SK-N-MC (cell line): ENCODE measurements at regions not wholly inside any gene's neighbourhood (a gene's known extent, or its start where the extent isn't known, plus 50 kb on each side); places are given as distances from the start of the nearest gene placed in this dataset.

Source experiments
- DNase-seq: peaks from one replicate; pipeline ENCODE4 v3.0.0-alpha.2; 2011; ENCODE audit warnings: low read depth, low spot score
- H3K27ac ChIP-seq: fragments of 200-600 bp; sonication (generic); 2 replicates; pipeline ENCODE4 v1.5.1; 2016; ENCODE audit warnings: mixed run types
- H3K36me3 ChIP-seq: fragments of 200-600 bp; sonication (generic); 2 replicates; pipeline ENCODE4 v1.6.1; 2017; ENCODE audit warnings: antibody characterized with exemption, low read length, mixed read lengths; ENCODE audit not compliant: insufficient read depth
- H3K4me3 ChIP-seq: fragments of 200-600 bp; sonication (generic); 2 replicates; pipeline ENCODE4 v1.5.1; 2016
- H3K9ac ChIP-seq: fragments of 200-600 bp; sonication (generic); 2 replicates; pipeline ENCODE4 v1.8.0; 2017; ENCODE audit warnings: mixed run types, mixed read lengths; ENCODE audit not compliant: insufficient read length
- H3K9me3 ChIP-seq: fragments of 200-600 bp; sonication (generic); 2 replicates; pipeline ENCODE4 v1.6.1; 2017; ENCODE audit warnings: low read depth, mild to moderate bottlenecking, antibody characterized with exemption, low read length, moderate library complexity, mixed read lengths
- EZH2 ChIP-seq: fragments of 200-600 bp; sonication (generic); IDR thresholded peaks from one replicate; pipeline ENCODE4 v1.6.1; 2017; ENCODE audit warnings: antibody characterized with exemption
- FOXP2 ChIP-seq: optimal IDR thresholded peaks from 2 replicates; pipeline ENCODE3; 2011; ENCODE audit warnings: mild to moderate bottlenecking, moderate library complexity; ENCODE audit not compliant: insufficient read depth; ENCODE audit errors: extremely low read length, control extremely low read depth
- POLR2AphosphoS5 ChIP-seq: IDR thresholded peaks from 2 replicates; pipeline ENCODE4 v1.6.1; 2012; ENCODE audit warnings: mild to moderate bottlenecking, low read depth, low read length, borderline replicate concordance

DNA sequence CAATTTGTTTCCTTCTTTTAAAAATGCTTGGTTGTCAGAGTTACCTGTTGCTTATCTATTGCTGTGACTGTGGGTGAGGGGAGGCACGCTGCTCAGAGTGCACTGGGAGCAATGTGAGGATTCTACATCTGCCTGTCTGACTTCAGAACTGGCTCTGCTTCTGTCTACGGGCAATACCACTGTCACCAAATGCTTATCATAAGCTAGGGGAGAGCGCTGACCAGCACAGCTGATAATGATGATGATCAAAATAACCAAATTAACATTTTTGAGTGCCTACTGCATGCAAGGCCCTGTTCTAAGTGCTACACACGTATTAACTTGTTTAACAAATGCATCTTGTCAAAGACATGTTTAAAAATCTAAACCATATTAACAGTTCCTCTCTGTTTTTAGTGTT, 79.2 kb upstream of the TPRG1 start:
- TF ChIP-seq FOXP2 (no peak), EZH2 (no peak), POLR2AphosphoS5 (no peak)
- no peak overlapping the region for H3K27ac ChIP-seq
- DNase-seq: no peak
- no peaks in the 10 kb centered on the region for H3K36me3 ChIP-seq
- no peak overlapping the region for H3K9ac ChIP-seq
- H3K4me3 ChIP-seq: no peak overlapping the region
- H3K9me3 ChIP-seq: no peaks in the 10 kb centered on the region

DNA sequence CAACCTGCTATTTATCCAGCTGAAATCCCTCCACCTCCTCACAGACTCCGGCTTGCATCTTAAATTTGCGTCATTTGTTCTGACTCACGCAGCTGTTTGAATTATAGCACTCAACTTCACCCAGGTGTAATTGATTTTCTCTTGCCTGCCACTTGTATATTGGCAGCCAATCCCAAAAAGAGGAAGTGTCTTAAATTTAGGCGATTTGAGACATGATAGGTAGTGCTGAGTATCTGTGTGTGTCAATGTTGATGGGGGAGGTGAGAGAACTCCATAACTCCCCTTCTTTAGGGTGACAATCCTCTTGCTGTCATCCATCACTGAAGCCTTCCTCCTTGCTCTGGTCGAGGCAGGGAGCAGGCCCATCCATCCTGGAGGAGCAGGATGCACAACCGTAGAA, 77.2 kb upstream of the TPRG1 start:
- no peak overlapping the region for H3K4me3 ChIP-seq
- no peak for TF ChIP-seq EZH2
- TF ChIP-seq POLR2AphosphoS5: no peak
- TF ChIP-seq FOXP2: no peak
- no peak for DNase-seq
- no peaks in the 10 kb centered on the region for H3K9me3 ChIP-seq
- H3K27ac ChIP-seq: no peak overlapping the region
- H3K36me3 ChIP-seq: no peaks in the 10 kb centered on the region
- no peak overlapping the region for H3K9ac ChIP-seq

DNA sequence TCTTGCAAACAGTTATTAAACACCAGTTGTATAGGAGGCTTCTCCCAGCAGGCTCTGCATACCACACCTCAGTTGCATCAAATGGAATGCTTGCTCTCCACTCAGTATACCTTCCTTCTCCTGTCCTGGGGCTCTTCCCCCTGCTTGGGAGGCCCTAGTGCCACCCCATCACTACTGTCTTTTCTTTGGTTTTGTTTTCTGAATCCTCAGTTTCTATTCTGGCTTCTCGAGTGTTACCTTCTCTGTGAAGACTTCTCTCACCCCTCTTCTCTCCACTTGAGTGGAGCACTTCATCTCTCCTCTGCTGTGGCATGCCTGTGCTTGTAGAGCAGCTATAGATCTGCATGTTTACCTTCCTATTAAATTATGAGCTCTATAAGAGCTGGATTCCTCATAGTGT, 75.7 kb upstream of the TPRG1 start:
- Histone ChIP-seq H3K4me3 (no peak overlapping the region), H3K27ac (no peak overlapping the region), H3K9ac (no peak overlapping the region), H3K9me3 (no peaks in the 10 kb centered on the region), H3K36me3 (no peaks in the 10 kb centered on the region)
- no peak for TF ChIP-seq EZH2
- TF ChIP-seq FOXP2: no peak
- TF ChIP-seq POLR2AphosphoS5: no peak
- no peak for DNase-seq

DNA sequence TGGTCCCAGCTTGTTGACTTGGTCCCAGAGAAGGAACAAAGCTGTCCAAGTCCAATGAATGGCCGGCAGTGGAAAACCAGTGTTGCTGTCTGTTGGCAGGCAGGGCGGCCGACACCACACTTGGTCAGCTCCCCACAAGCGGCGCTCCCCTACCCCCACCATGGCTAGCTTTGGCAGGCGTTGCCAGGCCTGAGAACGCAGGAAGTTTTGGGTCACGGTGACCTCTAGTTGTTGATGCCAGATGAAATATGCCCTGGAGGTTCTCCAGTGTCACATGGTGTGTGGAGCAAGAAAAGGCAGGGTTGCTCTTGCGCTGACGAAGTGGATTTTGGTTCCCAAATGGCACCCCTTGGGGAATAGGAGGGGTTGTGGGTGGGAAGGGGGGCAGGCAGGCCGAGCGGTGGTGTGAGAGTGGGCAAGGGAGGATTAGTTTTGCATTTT, 72.7 kb upstream of the TPRG1 start:
- H3K4me3 ChIP-seq: no peak overlapping the region
- DNase-seq: no peak
- TF ChIP-seq POLR2AphosphoS5 (no peak), FOXP2 (no peak), EZH2 (no peak)

DNA sequence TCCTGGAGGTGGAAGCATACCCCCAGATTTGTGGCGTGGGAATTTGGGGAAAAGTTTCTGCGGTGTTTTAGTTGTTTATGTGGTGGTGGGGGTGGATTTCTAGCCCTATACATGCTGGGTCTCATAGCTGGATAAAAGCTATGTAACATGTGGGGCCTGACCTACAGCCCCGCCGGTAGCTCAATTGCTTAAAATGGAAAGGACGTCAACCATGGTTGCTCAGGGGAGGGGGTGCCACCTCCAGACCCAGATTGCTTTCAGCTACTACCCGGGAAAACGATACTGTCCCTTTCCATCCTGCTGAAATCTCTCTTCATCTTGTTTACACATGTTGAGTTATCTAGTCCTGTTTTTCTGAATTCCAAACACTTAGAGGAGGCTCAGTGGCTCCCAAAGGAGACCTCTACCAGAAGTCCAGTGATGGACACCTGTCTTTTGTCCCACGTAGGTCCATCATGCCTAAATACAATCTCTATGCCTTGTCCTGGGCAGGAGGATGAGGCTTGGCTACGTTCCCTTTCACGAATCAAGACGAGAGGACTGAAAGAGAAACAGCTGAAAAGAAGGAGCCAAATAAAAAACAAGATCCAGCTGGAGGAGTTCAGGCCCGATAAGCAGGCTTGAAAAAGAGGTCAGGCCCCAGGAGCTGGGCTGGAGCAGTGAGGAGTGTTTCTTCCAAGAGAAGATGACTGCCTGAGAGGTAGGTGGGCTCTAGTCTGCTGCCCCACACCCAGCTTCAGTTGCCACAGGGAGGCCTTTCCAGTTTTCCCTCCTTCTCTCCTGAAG, 72.1 kb upstream of the TPRG1 start:
- Histone ChIP-seq H3K9me3 (no peaks in the 10 kb centered on the region), H3K36me3 (no peaks in the 10 kb centered on the region), H3K4me3 (no peak overlapping the region), H3K9ac (no peak overlapping the region), H3K27ac (no peak overlapping the region)
- TF ChIP-seq POLR2AphosphoS5: no peak
- no peak for TF ChIP-seq FOXP2
- no peak for TF ChIP-seq EZH2
- DNase-seq: no peak

More for the DNA sequence above, 72.7 kb upstream of the TPRG1 start:
- no peaks in the 10 kb centered on the region for H3K36me3 ChIP-seq
- no peak overlapping the region for H3K9ac ChIP-seq
- no peaks in the 10 kb centered on the region for H3K9me3 ChIP-seq
- no peak overlapping the region for H3K27ac ChIP-seq

DNA sequence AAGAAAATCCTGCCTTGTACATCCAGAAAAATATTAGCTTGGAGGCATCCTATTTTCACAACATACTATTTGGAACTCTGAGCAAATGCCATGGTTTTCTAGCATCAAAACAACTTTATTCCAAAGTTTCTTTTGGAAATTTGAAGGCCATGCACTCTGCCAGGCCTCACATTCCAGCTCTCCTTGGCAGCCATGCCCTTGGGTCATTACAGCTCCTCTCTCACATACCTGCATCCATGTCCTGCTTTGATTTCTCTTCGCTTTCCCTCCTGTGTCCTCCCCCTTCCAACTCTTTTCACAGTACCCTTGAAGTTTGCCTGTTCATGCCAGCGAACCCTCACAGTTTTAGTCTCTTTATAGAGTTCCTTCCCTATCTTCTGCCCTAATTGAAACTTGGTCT, 70.9 kb upstream of the TPRG1 start:
- no peak overlapping the region for H3K9ac ChIP-seq
- no peak for TF ChIP-seq FOXP2
- no peak for TF ChIP-seq POLR2AphosphoS5
- TF ChIP-seq EZH2: no peak

DNA sequence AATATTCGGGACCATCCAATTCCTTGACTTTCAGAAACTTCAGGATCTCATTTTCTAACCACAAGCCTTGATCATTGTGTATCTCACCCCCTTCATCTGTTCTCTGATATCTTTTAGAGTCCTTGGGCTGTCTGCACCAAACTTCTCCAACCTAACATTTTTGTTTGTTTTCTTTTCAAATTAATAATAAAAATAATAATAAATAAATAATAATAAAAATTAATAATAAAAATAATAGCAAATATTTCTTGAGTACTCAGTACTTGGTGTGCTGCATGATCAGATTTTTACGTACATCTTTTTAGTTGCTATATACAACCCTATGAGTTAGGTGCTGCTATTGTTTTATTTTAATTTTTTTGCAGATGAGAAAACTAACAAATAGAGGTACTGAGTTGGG, 70.2 kb upstream of the TPRG1 start:
- TF ChIP-seq FOXP2: no peak
- TF ChIP-seq POLR2AphosphoS5: no peak
- no peak for TF ChIP-seq EZH2
- Histone ChIP-seq H3K36me3 (no peaks in the 10 kb centered on the region), H3K9ac (no peak overlapping the region), H3K9me3 (no peaks in the 10 kb centered on the region), H3K4me3 (no peak overlapping the region), H3K27ac (no peak overlapping the region)
- no peak for DNase-seq

More for the DNA sequence above, 70.9 kb upstream of the TPRG1 start:
- DNase-seq: no peak
- Histone ChIP-seq H3K36me3 (no peaks in the 10 kb centered on the region), H3K4me3 (no peak overlapping the region), H3K9me3 (no peaks in the 10 kb centered on the region), H3K27ac (no peak overlapping the region)

DNA sequence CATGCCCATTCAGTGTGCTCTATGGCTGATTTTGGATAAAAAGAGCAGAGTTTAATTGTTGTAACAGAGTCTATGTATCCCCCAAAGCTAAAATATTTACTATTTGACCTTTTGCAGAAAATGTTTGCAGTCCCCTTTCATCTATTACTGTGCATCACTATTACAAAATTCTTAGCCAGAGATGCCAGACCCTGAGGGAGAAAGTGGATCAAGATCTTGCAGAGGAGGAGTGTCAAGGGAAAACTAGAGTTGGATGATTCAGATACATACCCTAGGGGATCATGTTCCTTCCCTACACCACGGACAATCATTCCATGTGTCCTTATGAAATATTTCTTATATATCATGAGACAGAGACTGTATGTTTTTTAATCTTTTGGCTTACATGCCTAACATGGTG, 68.6 kb upstream of the TPRG1 start:
- no peaks in the 10 kb centered on the region for H3K9me3 ChIP-seq
- no peak for TF ChIP-seq POLR2AphosphoS5
- no peak for TF ChIP-seq EZH2
- no peak for TF ChIP-seq FOXP2
- H3K36me3 ChIP-seq: no peaks in the 10 kb centered on the region
- no peak overlapping the region for H3K4me3 ChIP-seq
- no peak overlapping the region for H3K9ac ChIP-seq
- no peak overlapping the region for H3K27ac ChIP-seq
- DNase-seq: no peak
